ENCODE measurements at regions not wholly inside any gene's neighbourhood (a gene's known extent, or its start where the extent isn't known, plus 50 kb on each side); places are given as distances from the start of the nearest gene placed in this dataset.

DNA sequence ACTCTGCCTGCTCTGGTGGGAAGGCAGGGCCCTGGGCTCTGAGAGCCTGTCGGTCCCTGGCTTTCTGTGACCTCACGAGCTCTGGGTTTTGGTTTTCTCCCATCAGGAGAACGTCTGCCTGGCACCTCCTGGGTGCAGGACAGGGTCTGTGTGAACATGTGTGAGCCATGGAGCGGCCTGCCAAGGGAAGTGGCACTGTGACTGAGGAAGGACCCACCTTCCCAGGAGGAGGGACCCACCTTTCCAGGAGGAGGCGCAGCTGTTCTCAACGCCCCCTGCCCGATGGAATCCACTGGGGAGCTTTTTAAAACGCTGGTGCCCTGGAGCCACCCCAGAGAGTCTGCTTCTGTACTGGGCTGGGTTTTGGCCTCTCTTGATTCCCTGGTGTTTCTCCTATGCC lies 168.7 kb downstream of the GLI2 start:
- Mint-ChIP-seq H3K4me1 (ENCODE audit: low read depth, unreplicated experiment) (peaks cover 52% of the 10 kb centered on the region), H3K9me3 (ENCODE audit: unreplicated experiment) (peaks cover 9% of the 10 kb centered on the region), H3K4me3 (ENCODE audit: unreplicated experiment) (peak overlapping the region; percentile 43), H3K27me3 (ENCODE audit: unreplicated experiment) (peaks cover 11% of the 10 kb centered on the region), H3K36me3 (ENCODE audit: unreplicated experiment) (no peaks in the 10 kb centered on the region), H3K27ac (ENCODE audit: unreplicated experiment) (peak overlapping the region; percentile 33)
- TF ChIP-seq, protein P1, sequence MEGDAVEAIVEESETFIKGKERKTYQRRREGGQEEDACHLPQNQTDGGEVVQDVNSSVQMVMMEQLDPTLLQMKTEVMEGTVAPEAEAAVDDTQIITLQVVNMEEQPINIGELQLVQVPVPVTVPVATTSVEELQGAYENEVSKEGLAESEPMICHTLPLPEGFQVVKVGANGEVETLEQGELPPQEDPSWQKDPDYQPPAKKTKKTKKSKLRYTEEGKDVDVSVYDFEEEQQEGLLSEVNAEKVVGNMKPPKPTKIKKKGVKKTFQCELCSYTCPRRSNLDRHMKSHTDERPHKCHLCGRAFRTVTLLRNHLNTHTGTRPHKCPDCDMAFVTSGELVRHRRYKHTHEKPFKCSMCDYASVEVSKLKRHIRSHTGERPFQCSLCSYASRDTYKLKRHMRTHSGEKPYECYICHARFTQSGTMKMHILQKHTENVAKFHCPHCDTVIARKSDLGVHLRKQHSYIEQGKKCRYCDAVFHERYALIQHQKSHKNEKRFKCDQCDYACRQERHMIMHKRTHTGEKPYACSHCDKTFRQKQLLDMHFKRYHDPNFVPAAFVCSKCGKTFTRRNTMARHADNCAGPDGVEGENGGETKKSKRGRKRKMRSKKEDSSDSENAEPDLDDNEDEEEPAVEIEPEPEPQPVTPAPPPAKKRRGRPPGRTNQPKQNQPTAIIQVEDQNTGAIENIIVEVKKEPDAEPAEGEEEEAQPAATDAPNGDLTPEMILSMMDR (IDR thresholded peaks at IDR 0.05; ENCODE audit: partially characterized antibody, unreplicated experiment), result no peak
- no peak for DNase-seq

DNA sequence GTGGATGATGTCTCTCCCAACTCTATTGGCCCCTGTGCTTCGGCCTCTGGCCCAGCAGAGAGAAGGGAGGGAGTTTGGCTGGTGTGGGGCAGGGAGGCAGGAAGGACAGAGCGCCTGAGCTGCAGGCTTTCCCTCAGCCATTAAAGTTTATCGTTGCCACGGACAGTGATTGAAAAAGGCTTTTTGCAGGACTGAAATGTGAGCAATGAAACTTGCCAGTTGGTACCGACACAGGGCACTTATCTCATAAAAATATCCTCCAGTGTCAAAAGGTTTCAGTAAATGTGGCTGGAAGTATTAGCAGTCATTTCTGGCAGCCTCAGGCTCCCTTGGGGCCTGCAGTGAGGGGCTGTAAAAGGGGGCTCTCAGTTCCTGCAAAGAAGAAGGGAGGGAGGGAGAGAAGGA lies 169.2 kb downstream of the GLI2 start:
- peaks cover 9% of the 10 kb centered on the region for H3K9me3 Mint-ChIP-seq (ENCODE audit: unreplicated experiment)
- TF ChIP-seq, protein P1 (IDR thresholded peaks at IDR 0.05; ENCODE audit: partially characterized antibody, unreplicated experiment), result no peak
- peak; percentile 52 for DNase-seq
- H3K4me3 Mint-ChIP-seq (ENCODE audit: unreplicated experiment), result peak overlapping the region; percentile 43
- H3K4me1 Mint-ChIP-seq (ENCODE audit: low read depth, unreplicated experiment), result peaks cover 49% of the 10 kb centered on the region
- peak overlapping the region; percentile 4 for H3K27ac Mint-ChIP-seq (ENCODE audit: unreplicated experiment)
- peaks cover 11% of the 10 kb centered on the region for H3K27me3 Mint-ChIP-seq (ENCODE audit: unreplicated experiment)
- no peaks in the 10 kb centered on the region for H3K36me3 Mint-ChIP-seq (ENCODE audit: unreplicated experiment)

DNA sequence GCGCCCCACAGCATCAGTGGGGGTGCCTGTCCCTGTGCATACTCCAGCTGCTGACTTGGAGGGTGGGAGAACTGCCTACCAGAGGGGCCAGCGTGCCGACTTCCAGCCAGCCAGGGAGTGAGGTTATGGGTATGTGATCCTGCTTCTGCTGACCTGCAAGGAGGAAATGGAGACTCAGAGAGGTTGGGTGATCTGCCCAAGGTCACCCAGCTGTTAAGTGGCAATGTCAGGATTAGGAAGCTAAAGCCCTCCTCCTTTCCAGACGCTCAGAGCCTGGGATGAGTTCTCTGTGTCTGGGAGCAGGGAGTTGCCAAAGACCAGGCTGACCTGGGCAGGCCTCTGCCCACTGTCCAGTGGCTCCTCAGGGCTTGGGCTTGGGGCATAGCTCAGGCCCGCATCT lies 169.6 kb downstream of the GLI2 start:
- Mint-ChIP-seq H3K36me3 (ENCODE audit: unreplicated experiment) (no peaks in the 10 kb centered on the region), H3K27ac (ENCODE audit: unreplicated experiment) (peak overlapping the region; percentile 4), H3K9me3 (ENCODE audit: unreplicated experiment) (peaks cover 9% of the 10 kb centered on the region), H3K4me3 (ENCODE audit: unreplicated experiment) (no peak overlapping the region), H3K4me1 (ENCODE audit: low read depth, unreplicated experiment) (peaks cover 50% of the 10 kb centered on the region), H3K27me3 (ENCODE audit: unreplicated experiment) (peaks cover 11% of the 10 kb centered on the region)
- DNase-seq, result no peak
- TF ChIP-seq, protein P1 (IDR thresholded peaks at IDR 0.05; ENCODE audit: partially characterized antibody, unreplicated experiment), result no peak

DNA sequence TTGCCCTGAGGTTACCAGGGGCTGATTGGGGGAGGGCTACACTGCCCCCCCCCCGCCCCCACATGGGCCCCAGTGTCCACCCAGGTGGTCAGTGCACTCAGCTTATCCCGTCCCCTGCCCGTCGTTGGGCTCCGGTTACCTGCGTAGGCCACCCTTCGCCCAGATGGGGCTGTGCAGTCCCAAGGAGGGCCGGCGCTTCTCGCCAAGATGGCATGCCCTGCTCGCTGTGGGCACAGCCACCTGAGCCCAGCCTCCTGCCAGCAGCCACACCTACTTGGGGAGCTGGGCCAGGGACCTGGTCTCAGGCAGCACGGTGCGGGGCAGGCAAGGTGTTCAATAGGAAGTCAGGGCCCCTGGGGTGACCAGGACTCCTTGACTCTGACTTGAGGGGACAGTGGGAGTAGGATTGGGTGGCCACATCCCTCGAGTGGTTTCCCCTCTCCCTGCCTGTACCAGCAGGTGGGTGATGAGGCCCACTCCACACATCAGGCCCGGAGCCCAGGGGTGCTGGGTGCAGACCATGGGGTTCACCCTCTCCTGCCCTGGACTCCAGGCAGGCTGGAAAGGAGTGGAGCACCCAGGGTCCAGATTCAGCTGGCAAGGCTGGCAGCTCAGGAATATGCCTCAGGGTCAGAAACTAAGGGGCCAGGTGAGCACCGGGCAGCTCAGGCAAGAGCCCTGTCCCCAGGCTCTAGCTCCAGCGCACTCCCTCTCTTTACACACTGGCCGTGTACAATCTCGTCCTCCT lies 170.3 kb downstream of the GLI2 start:
- Mint-ChIP-seq H3K4me1 (ENCODE audit: low read depth, unreplicated experiment) (peaks cover 43% of the 10 kb centered on the region), H3K36me3 (ENCODE audit: unreplicated experiment) (no peaks in the 10 kb centered on the region), H3K27me3 (ENCODE audit: unreplicated experiment) (peaks cover 11% of the 10 kb centered on the region), H3K27ac (ENCODE audit: unreplicated experiment) (no peak overlapping the region), H3K9me3 (ENCODE audit: unreplicated experiment) (peaks cover 8% of the 10 kb centered on the region), H3K4me3 (ENCODE audit: unreplicated experiment) (no peak overlapping the region)
- TF ChIP-seq, protein P1 (IDR thresholded peaks at IDR 0.05; ENCODE audit: partially characterized antibody, unreplicated experiment), result no peak
- DNase-seq, result no peak

DNA sequence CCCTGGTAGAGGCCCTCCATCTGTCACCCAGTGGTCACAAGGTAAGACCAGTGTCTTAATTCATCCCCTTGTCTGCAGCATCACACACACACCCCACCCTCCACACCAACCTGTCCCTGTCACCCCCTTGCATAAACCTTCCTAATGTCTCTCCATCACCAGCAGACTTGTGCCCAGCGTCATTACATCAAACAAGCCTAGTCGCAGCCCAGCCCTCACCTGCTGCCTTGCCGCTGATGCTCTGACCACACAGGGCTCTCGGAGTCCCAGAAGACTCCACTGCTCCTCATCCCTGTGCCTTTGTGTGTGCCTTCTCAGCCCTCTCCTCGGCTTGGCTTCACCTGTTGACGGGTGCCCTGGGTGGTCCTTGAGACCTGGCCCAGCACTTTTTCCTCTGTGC lies 171.2 kb downstream of the GLI2 start:
- H3K4me3 Mint-ChIP-seq (ENCODE audit: unreplicated experiment), result no peak overlapping the region
- H3K27me3 Mint-ChIP-seq (ENCODE audit: unreplicated experiment), result peaks cover 8% of the 10 kb centered on the region
- DNase-seq, result no peak
- H3K9me3 Mint-ChIP-seq (ENCODE audit: unreplicated experiment), result peaks cover 4% of the 10 kb centered on the region
- H3K27ac Mint-ChIP-seq (ENCODE audit: unreplicated experiment), result peak overlapping the region; percentile 59
- H3K36me3 Mint-ChIP-seq (ENCODE audit: unreplicated experiment), result no peaks in the 10 kb centered on the region
- peaks cover 37% of the 10 kb centered on the region for H3K4me1 Mint-ChIP-seq (ENCODE audit: low read depth, unreplicated experiment)
- TF ChIP-seq, protein P1 (IDR thresholded peaks at IDR 0.05; ENCODE audit: partially characterized antibody, unreplicated experiment), result no peak
